Esophagus muscularis mucosa (tissue), 4 donors: ENCODE measurements at regions not wholly inside any gene's neighbourhood (a gene's known extent, or its start where the extent isn't known, plus 50 kb on each side); places are given as distances from the start of the nearest gene placed in this dataset.

Experiments used
- EP300 ChIP-seq: sonication (generic); formaldehyde crosslinking; IDR thresholded peaks from one replicate; pipeline ENCODE4 v1.6.1; 2017; ENCODE audit warnings: antibody characterized with exemption
- POLR2A ChIP-seq: fragments of 450-650 bp; IDR thresholded peaks from one replicate; pipeline ENCODE4 v1.6.1; 2017; ENCODE audit warnings: antibody characterized with exemption, moderate library complexity, mild to moderate bottlenecking, low read depth
- POLR2AphosphoS5 ChIP-seq, 2 donors: sonication (generic); formaldehyde crosslinking; IDR thresholded peaks; one replicate each; pipeline ENCODE4 v1.6.1; 2017; ENCODE audit warnings: antibody characterized with exemption in 2 of 2
- TF ChIP-seq, protein P1 (sequence below), 3 experiments: fragments of 200-600 bp in 2 of 3; fragments of 450-650 bp in 1 of 3; sonication (generic) in 2 of 3; IDR thresholded peaks; one replicate each; pipeline ENCODE4 v1.5.1; 2017 to 2019; ENCODE audit warnings: antibody characterized with exemption in 3 of 3, mild to moderate bottlenecking in 2 of 3, moderate library complexity in 1 of 3

DNA sequence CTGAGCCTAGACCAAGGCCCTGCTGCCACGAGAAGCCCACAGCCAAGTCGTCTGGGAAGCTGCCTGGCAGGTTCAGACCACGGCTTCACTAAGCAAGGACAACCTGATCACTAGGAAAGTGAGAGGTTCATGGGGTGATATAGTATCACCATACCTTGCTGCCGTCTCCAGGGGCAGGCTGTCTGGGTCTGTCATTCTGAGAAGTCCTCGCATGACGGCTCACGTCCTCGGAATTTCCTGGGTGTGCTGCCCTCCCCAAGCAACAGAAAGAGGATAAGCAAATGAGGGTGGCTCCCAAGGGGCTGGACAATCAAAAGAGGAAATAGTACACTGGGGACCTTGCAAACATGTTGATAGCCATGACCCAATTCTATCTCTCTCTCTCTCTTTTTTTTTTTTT is 207.4 kb upstream of the IGF1R start:
- TF ChIP-seq, protein P1, sequence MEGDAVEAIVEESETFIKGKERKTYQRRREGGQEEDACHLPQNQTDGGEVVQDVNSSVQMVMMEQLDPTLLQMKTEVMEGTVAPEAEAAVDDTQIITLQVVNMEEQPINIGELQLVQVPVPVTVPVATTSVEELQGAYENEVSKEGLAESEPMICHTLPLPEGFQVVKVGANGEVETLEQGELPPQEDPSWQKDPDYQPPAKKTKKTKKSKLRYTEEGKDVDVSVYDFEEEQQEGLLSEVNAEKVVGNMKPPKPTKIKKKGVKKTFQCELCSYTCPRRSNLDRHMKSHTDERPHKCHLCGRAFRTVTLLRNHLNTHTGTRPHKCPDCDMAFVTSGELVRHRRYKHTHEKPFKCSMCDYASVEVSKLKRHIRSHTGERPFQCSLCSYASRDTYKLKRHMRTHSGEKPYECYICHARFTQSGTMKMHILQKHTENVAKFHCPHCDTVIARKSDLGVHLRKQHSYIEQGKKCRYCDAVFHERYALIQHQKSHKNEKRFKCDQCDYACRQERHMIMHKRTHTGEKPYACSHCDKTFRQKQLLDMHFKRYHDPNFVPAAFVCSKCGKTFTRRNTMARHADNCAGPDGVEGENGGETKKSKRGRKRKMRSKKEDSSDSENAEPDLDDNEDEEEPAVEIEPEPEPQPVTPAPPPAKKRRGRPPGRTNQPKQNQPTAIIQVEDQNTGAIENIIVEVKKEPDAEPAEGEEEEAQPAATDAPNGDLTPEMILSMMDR (IDR thresholded peaks at IDR 0.05), result no peak
- no peak for TF ChIP-seq POLR2AphosphoS5 (IDR thresholded peaks at IDR 0.05)
- no peak for TF ChIP-seq POLR2A
- TF ChIP-seq EP300, result no peak
